Epithelial cell of proximal tubule (primary cell): ENCODE measurements at regions not wholly inside any gene's neighbourhood (a gene's known extent, or its start where the extent isn't known, plus 50 kb on each side); places are given as distances from the start of the nearest gene placed in this dataset.

Experiments used
- DNase-seq: peaks from one replicate; pipeline ENCODE4 v3.0.0-alpha.2; 2011; ENCODE audit warnings: low read depth
- H3K4me3 ChIP-seq: 2 replicates; pipeline ENCODE4 v1.5.1; 2011; ENCODE audit warnings: low read depth, mild to moderate bottlenecking, low read length
- TF ChIP-seq, protein P1 (sequence below): conservative IDR thresholded peaks from 2 replicates; pipeline ENCODE4 v1.5.1; 2012; ENCODE audit warnings: low read depth, mild to moderate bottlenecking, low read length

DNA sequence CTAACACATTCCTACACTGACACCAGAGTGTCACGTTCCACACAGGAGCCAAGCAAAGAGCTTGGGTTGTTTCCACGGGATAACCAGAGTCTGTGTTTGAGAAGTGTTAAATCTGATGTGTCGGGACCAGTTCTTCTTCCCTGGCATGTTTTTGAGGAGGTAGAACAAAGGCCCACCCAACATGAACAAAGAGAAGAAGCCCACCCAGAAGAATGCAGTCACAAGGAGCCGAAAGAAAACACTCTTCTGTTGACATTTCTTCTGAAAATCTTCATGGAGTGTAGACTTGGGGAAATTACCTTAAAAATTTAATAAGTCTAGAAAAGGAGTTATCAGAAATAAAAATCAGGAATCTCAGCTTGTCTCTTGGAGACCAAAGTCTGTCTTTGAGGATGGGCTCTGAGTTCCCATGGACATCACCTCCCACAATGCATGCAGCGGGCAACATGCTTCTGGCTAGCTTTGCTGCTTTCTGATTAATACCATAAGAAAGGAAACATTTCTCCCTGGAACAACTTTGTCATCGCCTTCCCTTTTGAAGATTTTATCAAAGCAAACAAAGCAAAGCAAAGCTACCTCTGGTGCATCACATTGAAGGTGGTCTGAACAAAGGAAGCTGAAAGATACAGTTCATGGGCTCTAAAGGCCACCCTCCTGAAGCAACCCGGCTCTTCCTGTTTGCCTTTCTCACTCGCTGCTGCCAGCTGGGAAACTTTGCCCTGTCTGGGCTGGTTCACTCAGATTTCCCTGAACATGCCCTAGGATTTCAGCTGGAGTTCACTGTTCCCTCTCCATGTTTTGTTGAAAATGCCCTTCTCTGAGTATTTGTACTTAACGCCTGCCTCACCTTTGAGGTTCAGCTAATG lies 448.1 kb downstream of the KIF16B start:
- no peak for DNase-seq
- H3K4me3 ChIP-seq = no peak overlapping the region
- TF ChIP-seq, protein P1, sequence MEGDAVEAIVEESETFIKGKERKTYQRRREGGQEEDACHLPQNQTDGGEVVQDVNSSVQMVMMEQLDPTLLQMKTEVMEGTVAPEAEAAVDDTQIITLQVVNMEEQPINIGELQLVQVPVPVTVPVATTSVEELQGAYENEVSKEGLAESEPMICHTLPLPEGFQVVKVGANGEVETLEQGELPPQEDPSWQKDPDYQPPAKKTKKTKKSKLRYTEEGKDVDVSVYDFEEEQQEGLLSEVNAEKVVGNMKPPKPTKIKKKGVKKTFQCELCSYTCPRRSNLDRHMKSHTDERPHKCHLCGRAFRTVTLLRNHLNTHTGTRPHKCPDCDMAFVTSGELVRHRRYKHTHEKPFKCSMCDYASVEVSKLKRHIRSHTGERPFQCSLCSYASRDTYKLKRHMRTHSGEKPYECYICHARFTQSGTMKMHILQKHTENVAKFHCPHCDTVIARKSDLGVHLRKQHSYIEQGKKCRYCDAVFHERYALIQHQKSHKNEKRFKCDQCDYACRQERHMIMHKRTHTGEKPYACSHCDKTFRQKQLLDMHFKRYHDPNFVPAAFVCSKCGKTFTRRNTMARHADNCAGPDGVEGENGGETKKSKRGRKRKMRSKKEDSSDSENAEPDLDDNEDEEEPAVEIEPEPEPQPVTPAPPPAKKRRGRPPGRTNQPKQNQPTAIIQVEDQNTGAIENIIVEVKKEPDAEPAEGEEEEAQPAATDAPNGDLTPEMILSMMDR = no peak

- no peak overlapping the region for H3K4me3 ChIP-seq
- TF ChIP-seq, protein P1 = no peak
- no peak for DNase-seq
Observed at GRCh38 chr20:16124491-16124890, 448.8 kb downstream of the KIF16B start.

DNA sequence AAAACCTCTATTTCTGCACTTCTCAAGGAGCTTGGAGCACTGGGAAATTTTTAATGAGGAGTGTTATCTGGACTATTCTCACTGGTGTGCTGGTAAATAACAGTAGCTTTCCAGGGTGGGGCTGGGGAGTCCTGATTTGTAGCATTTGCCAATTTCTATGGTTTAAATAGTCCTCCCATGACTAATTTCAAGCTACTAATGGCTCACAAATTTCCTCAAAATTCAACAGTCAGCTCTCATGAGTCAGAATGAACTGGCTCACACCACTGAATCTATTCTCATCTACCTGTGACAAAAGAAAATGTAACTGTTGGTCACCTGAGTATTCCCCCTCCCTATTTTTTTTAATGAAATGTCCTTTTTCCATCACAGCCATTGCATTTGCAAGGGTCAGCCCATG lies 449.6 kb downstream of the KIF16B start:
- peak; percentile 31 for DNase-seq
- TF ChIP-seq, protein P1 = no peak

GRCh38 chr20:16119909-16120308 lies 453.3 kb downstream of the KIF16B start:
- H3K4me3 ChIP-seq = no peak overlapping the region
- TF ChIP-seq, protein P1 = no peak
- no peak for DNase-seq

More for the DNA sequence above, 449.6 kb downstream of the KIF16B start:
- H3K4me3 ChIP-seq = no peak overlapping the region

- no peak overlapping the region for H3K4me3 ChIP-seq
- DNase-seq = no peak
- TF ChIP-seq, protein P1 = no peak
Observed at GRCh38 chr20:16115911-16116552, 457.2 kb downstream of the KIF16B start.

- no peak for DNase-seq
- TF ChIP-seq, protein P1 = no peak
Observed at GRCh38 chr20:16113736-16114135, 459.5 kb downstream of the KIF16B start.

More at GRCh38 chr20:16113736-16114135, 459.5 kb downstream of the KIF16B start:
- no peak overlapping the region for H3K4me3 ChIP-seq
